OCI-LY3 (cell line): ENCODE measurements at regions not wholly inside any gene's neighbourhood (a gene's known extent, or its start where the extent isn't known, plus 50 kb on each side); places are given as distances from the start of the nearest gene placed in this dataset.

Experiments
- H2AFZ ChIP-seq: fragments of 200-600, 300-600 bp; shearing (Covaris generic); 2 replicates; pipeline ENCODE4 v1.6.0; 2014; ENCODE audit warnings: antibody characterized with exemption, low read depth, low read length
- H3K27ac ChIP-seq: fragments of 200-600, 300-600 bp; sonication (generic); 2 replicates; pipeline ENCODE4 v1.5.1; 2014; ENCODE audit warnings: mild to moderate bottlenecking, low read length, moderate library complexity, mixed read lengths
- H3K27me3 ChIP-seq: fragments of 200-600, 300-600 bp; sonication (generic); 2 replicates; pipeline ENCODE4 v1.6.1; 2014; ENCODE audit warnings: low read depth, low read length, mixed read lengths
- H3K36me3 ChIP-seq: fragments of 200-600, 300-600 bp; sonication (generic); replicated peaks from 2 replicates; pipeline ENCODE3; 2014; ENCODE audit warnings: low read depth, low read length, mixed read lengths
- H3K4me1 ChIP-seq: fragments of 300-600, 200-600 bp; sonication (generic); 2 replicates; pipeline ENCODE4 v1.6.1; 2014; ENCODE audit warnings: low read length, mixed read lengths
- H3K4me2 ChIP-seq: fragments of 200-600, 300-600 bp; sonication (generic); 2 replicates; pipeline ENCODE4 v1.6.1; 2014; ENCODE audit warnings: low read length, mixed read lengths
- H3K4me3 ChIP-seq: fragments of 300-600, 200-600 bp; sonication (generic); 2 replicates; pipeline ENCODE4 v1.5.1; 2014; ENCODE audit warnings: antibody characterized with exemption, mild to moderate bottlenecking, low read length, moderate library complexity
- H3K79me2 ChIP-seq: fragments of 300-600, 200-600 bp; shearing (Covaris generic); 2 replicates; pipeline ENCODE4 v1.6.1; 2014; ENCODE audit warnings: mild to moderate bottlenecking, low read length, mixed read lengths
- H3K9ac ChIP-seq: fragments of 300-600, 200-600 bp; shearing (Covaris generic); 2 replicates; pipeline ENCODE4 v1.6.0; 2014; ENCODE audit warnings: mild to moderate bottlenecking, low read length, moderate library complexity
- H3K9me3 ChIP-seq: fragments of 200-600, 300-600 bp; shearing (Covaris generic); 2 replicates; pipeline ENCODE4 v1.6.1; 2014; ENCODE audit warnings: low read length, mixed read lengths; ENCODE audit not compliant: insufficient read depth
- H4K20me1 ChIP-seq: fragments of 200-600, 300-600 bp; sonication (generic); 2 replicates; pipeline ENCODE4 v1.6.1; 2016; ENCODE audit warnings: low read length, mixed read lengths; ENCODE audit not compliant: insufficient read depth
- EZH2phosphoT487 ChIP-seq: fragments of 200-600 bp; shearing (Covaris generic); IDR thresholded peaks from 2 replicates; pipeline ENCODE4 v1.6.1; 2018; ENCODE audit warnings: antibody characterized with exemption, mixed run types, low read depth
- TF ChIP-seq, protein P1 (sequence below): fragments of 200-600, 300-600 bp; sonication (generic); IDR thresholded peaks from 2 replicates; pipeline ENCODE4 v1.5.1; 2014; ENCODE audit warnings: antibody characterized with exemption, low read length, low read depth

DNA sequence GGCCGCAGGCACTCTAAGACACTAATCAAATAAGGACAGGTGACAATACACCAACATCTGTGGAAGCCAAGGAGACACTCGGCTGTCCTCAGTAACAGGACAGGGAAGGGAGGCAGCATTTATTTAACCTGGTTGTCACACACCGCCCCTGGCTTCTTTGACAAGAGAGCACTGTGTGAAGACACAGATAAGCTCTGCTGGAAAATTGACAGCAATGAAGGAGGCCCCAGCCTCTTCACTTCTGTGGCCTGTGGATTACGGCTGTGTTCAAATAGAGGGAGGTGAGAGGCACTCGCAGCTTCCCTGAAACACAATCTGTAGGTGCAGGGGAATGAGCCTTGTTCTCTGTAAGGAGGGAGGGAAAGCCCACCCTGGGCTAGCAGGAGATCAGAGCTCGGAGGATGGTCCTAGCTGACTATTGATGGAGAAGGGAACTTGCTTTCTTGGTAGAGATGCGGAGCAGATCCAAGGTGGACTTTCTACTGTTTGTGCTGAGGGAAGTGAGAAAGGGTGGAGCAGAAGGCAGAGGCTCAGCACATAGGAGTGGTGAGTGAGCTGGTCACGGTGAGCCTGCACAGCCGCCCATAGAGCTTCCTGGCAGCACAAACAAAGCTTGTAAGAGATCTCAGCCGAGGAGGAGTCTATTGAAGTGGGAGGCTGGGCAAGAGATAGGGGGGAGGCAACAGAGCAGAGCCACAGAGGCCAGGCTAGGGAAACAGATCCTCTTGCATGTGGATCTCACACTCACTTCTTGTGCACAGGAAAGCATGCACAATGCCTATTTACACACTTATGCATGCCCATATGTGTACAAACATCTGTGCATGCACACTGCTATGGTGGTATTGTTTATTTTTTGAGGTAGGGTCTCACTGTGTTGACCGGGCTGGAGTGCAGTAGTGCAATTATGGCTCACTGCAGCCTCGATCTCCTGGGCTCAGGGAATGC is 114.6 kb upstream of the THY1 start:
- Histone ChIP-seq H2AFZ (no peak overlapping the region), H4K20me1 (no peaks in the 10 kb centered on the region), H3K79me2 (no peaks in the 10 kb centered on the region), H3K27me3 (no peaks in the 10 kb centered on the region), H3K4me3 (no peak overlapping the region), H3K27ac (no peak overlapping the region), H3K36me3 (no peaks in the 10 kb centered on the region), H3K9ac (no peak overlapping the region), H3K4me1 (peaks cover 23% of the 10 kb centered on the region), H3K9me3 (no peaks in the 10 kb centered on the region), H3K4me2 (no peak overlapping the region)
- TF ChIP-seq, protein P1, sequence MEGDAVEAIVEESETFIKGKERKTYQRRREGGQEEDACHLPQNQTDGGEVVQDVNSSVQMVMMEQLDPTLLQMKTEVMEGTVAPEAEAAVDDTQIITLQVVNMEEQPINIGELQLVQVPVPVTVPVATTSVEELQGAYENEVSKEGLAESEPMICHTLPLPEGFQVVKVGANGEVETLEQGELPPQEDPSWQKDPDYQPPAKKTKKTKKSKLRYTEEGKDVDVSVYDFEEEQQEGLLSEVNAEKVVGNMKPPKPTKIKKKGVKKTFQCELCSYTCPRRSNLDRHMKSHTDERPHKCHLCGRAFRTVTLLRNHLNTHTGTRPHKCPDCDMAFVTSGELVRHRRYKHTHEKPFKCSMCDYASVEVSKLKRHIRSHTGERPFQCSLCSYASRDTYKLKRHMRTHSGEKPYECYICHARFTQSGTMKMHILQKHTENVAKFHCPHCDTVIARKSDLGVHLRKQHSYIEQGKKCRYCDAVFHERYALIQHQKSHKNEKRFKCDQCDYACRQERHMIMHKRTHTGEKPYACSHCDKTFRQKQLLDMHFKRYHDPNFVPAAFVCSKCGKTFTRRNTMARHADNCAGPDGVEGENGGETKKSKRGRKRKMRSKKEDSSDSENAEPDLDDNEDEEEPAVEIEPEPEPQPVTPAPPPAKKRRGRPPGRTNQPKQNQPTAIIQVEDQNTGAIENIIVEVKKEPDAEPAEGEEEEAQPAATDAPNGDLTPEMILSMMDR: no peak
- no peak for TF ChIP-seq EZH2phosphoT487

DNA sequence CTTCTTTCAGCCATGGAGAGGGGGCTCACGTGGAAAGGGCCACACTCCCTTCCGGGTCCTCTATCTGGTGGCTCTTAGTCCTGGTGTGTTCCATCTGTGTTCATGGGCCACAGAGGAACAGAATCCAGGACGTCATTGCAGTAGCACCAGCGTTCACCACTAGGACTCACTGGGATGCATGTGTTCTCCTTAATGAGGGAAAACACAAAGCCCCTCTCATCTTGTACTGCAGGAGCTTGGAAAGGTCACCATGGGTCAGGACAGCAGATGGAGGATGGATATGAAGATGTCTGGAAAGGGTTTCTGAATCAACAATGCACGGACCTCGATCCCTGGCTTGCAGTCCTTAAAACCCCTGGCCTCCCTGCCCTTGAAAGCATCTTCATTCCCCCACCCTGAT is 113.8 kb upstream of the THY1 start:
- Histone ChIP-seq H3K4me1 (peaks cover 30% of the 10 kb centered on the region), H3K4me3 (no peak overlapping the region), H3K79me2 (no peaks in the 10 kb centered on the region), H3K36me3 (no peaks in the 10 kb centered on the region), H4K20me1 (no peaks in the 10 kb centered on the region), H3K4me2 (no peak overlapping the region), H3K9ac (no peak overlapping the region), H3K9me3 (no peaks in the 10 kb centered on the region), H3K27ac (no peak overlapping the region), H2AFZ (no peak overlapping the region), H3K27me3 (no peaks in the 10 kb centered on the region)
- TF ChIP-seq, protein P1: no peak
- TF ChIP-seq EZH2phosphoT487: no peak

DNA sequence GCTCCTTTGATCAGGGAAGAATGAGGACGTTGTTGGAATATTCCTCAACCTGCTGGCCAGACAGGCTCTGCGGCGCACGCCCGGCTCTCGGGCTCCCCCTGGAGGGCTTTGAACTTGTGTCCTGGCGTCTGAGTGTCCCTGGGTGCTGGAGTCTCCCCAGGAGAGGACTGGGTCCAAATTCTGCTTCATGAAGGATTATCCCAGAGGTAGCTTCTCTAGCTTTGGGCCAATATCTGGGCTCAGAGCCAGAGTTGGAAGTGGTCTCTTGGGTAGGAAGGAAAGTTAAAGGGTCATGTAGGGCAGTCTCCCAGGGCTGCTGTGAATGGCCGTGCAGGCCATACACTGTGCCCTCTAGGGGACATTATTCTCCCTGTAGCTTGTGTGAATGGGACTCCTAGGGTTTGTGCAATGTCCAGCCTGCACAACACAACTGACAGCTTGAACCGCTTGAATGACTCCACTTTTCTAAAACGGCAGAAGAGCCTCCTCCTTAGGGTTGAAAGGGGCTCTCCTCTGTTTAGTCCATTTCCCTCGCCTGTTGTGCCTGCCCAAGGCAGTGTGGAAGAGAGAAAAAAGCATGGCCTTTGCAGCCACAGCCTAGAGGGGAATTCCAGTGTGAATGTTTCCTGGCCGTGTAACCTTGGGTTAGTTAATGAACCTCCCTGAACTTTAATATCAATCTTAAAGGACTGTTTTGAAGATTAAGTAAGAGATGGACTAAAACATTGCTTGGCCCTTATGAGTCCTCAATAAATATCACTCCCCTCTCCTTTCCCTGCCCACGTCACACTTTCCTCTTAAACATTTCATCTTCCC is 111.2 kb upstream of the THY1 start:
- H2AFZ ChIP-seq: peak overlapping the region; percentile 75
- H3K4me1 ChIP-seq: peaks cover 56% of the 10 kb centered on the region
- no peaks in the 10 kb centered on the region for H3K9me3 ChIP-seq
- H3K79me2 ChIP-seq: no peaks in the 10 kb centered on the region
- H4K20me1 ChIP-seq: no peaks in the 10 kb centered on the region
- no peaks in the 10 kb centered on the region for H3K27me3 ChIP-seq
- peak overlapping the region; percentile 55 for H3K4me2 ChIP-seq
- no peaks in the 10 kb centered on the region for H3K36me3 ChIP-seq
- no peak overlapping the region for H3K9ac ChIP-seq
- TF ChIP-seq, protein P1: peak; percentile 98
- no peak for TF ChIP-seq EZH2phosphoT487
- H3K27ac ChIP-seq: no peak overlapping the region
- H3K4me3 ChIP-seq: no peak overlapping the region

- peaks cover 63% of the 10 kb centered on the region for H3K4me1 ChIP-seq
- H4K20me1 ChIP-seq: no peaks in the 10 kb centered on the region
- H2AFZ ChIP-seq: no peak overlapping the region; the same call in 1 of the 2 replicates
- H3K9me3 ChIP-seq: no peaks in the 10 kb centered on the region
- H3K9ac ChIP-seq: no peak overlapping the region
- H3K36me3 ChIP-seq: no peaks in the 10 kb centered on the region
- TF ChIP-seq EZH2phosphoT487: no peak
- TF ChIP-seq, protein P1: no peak
- H3K79me2 ChIP-seq: no peaks in the 10 kb centered on the region
- no peaks in the 10 kb centered on the region for H3K27me3 ChIP-seq
- H3K4me3 ChIP-seq: no peak overlapping the region
- no peak overlapping the region for H3K27ac ChIP-seq
- H3K4me2 ChIP-seq: peak overlapping the region; percentile 55
These were observed 110.5 kb upstream of the THY1 start for GRCh38 chr11:119533462-119533861.
